ENCODE measurements at regions not wholly inside any gene's neighbourhood (a gene's known extent, or its start where the extent isn't known, plus 50 kb on each side); places are given as distances from the start of the nearest gene placed in this dataset.

DNA sequence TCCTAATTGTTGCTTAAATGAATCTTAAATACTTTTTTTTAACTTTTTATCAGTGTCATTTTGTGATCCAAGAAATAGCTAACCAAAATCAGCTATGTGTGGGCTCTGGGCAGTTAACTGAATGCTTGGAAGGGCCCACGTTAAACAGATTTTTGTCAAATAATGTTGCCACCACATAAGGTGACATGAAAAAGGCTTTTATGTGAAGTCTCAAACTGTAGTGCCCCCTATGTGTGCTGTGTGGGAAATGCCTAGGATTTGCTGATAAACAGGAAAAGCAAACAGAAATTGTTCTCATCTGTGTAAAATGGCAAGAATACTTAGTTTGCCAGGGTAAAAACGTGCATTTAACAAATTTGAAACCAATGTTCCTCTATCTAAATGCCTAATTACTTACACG, 242.2 kb downstream of the ZNF516 start:
- peak; percentile 68 for TF ChIP-seq CTCF (conservative IDR thresholded peaks at IDR 0.05; ENCODE audit: low read length)
- TF ChIP-seq EZH2phosphoT487 (IDR thresholded peaks at IDR 0.05; ENCODE audit: borderline replicate concordance, low read depth, low read length) = no peak
